IPS-NIHi11 (cell line): ENCODE measurements at regions not wholly inside any gene's neighbourhood (a gene's known extent, or its start where the extent isn't known, plus 50 kb on each side); places are given as distances from the start of the nearest gene placed in this dataset.

Source experiments
- DNase-seq: peaks from one replicate; pipeline ENCODE4 v3.0.0; 2012; ENCODE audit warnings: mixed read lengths, low spot score

DNA sequence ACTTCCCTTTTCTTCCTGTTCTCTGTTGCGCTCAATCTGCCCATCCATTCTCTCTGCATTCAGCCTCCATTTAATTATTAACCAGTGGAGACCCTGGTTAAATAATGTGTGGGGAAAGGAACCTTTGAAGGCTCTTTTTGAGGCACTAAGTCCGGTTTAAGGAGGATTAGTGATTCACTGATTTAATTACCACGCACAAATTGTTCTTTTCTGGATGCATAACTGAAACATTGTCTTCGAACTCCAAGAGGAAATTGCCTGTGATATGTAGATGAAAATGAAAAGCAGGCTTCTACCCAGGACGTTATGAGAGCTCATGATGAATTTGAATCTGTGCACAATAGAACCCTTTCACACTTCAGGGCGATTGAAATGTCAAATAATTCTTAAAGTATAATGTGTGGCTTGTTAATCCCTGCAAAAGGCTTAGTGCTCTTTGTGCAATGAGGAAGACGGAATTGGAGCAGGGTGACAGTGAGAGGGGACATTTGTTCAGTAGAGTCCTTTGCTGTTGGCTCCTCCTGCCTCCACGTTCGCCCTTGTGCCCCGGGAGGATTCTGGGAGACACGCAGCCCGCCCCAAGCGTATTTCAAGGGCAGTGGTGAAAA is 51.1 kb upstream of the ZNF236 start:
- no peak for DNase-seq

DNA sequence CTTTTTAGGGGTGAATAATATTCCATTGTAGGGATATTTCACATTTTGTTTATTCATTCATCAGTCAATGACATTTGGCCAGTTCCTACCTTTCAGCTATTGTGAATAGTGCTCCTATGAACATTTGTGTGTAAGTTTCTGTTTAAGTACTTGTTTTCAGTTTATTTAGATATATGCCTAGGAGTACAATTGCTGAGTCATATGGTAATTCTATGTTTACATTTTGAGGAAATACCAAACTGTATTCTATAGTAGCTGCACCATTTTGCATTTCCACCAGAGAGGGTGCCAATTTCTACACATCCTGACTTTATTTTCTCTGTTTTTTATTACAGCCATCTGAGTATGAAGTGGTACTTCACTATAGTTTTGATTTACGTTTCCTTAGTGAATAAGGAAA is 54.4 kb upstream of the ZNF236 start:
- no peak for DNase-seq

DNA sequence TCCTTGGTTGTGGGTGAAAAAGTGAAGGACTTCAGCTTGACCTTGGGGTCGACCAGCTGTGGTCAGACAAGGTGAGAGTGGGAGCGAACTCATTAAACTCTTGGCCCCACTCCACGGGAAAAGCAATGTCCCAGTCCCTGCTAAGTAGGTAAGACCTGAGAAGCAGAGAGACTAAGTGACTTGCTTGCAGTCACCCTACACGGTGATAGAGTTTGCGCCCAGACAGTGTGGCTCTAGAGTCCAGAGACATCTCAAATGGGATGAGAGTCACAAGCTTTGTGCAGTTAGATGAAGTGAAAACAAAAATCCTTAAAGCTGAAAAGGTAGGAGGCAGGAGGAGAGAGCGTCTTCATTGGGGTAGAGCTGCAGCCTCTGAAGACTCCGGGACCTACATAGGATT is 55.9 kb upstream of the ZNF236 start:
- DNase-seq = no peak

DNA sequence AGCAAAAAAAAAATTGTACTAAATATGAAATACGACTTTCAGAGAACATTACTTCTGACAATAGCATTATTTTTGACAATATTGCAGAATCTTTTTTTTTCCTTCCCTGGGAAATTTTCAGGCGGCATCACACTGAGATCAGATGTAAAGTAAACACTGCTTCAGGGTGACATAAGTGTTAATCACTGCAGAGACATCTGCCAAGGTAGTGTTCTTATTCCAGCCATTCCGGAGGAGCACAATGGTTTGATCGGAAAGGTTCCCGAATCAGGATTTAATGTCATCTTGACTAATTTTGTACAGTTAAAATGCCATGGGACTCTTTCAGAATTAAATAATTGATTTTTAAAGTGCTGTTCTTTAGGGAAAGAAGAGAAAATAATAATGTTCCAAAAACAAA is 56.7 kb upstream of the ZNF236 start:
- DNase-seq = no peak

DNA sequence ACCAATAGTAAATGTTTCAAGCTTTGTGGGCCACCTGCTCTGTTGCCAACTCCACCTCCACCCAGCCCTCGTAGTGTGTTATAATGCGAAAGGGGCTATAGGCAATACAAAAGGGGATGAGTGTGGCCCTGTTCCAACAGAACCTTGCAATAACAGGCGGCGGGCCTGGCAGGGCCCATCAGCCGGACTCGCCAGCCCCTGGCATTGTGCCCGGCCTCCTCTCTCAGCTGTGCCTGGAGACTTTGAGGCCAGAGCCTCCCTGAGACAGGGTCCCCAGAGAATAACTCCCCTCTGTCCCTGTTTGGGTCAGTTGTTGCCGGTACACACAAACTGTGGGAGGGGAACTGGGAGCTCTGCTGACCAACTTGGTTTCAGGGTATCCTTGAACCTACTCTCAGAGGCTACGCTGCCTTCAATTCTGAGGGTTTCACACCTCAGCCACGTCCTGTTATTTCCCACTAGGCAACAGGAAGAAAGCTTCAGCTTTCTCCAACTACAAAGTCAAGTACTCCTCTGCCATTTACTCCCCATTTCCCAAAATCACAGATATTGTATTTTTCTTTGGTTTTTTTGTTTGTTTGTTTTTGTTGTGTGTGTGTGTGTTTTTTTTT is 58.0 kb upstream of the ZNF236 start:
- DNase-seq = no peak

DNA sequence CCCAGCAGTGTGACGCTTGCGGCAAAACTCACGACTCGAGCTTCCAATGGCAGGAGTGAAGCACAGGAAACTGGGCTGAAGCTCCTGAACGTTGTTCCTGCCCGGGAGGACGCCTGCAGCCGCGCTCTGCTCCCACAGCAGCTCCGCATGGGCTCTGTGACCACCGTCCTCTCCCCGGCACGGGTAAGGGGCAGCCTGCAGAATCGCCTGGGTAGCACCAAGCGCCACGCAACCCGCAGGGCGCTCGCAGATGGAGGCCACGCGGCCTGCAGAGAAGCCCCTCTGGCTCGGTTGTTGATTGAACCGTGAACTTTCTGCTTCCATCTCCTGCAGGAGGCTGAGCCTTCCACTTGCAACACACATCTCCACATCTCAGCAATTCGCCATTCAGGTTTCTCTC is 63.3 kb upstream of the ZNF236 start:
- DNase-seq = no peak

DNA sequence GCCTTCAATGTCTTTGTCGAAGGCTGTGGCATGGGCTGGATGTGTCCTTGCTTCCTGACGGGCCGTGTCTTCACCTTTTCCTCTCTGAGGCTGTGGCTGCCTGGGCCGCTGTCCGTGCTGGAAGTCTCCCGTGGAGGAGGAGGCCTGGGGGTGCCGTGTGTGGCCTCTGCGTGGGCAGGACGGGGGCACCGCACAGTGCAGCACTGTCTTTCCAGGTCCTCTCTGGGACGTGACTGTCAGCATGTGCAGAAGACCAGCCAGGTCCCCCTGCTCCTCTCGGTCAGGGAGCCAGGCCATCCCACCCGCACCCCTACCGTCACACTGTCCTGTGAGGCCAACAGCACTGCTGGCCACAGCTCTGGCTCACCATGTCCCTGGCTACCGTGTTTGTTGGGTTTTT is 64.4 kb upstream of the ZNF236 start:
- DNase-seq = no peak

DNA sequence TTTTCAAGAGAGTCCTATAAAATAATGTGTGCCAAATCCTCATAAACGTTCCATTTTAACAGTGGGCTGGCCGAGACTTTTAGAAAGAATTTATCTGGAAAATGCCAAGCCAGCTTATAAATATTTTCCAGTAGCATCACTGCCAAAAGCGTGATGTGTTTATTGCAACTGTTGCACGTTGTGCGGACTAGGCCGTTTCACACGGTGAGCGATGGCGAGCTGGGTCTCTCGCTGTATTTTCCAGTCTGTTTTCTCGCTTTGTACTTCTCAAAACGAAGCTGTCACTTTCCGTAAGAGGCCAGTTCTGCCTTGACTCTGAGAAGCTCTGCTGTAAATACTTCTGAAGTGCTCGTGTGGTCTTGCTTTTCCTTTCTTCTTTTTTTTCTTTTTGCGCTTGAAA is 65.0 kb upstream of the ZNF236 start:
- no peak for DNase-seq

DNA sequence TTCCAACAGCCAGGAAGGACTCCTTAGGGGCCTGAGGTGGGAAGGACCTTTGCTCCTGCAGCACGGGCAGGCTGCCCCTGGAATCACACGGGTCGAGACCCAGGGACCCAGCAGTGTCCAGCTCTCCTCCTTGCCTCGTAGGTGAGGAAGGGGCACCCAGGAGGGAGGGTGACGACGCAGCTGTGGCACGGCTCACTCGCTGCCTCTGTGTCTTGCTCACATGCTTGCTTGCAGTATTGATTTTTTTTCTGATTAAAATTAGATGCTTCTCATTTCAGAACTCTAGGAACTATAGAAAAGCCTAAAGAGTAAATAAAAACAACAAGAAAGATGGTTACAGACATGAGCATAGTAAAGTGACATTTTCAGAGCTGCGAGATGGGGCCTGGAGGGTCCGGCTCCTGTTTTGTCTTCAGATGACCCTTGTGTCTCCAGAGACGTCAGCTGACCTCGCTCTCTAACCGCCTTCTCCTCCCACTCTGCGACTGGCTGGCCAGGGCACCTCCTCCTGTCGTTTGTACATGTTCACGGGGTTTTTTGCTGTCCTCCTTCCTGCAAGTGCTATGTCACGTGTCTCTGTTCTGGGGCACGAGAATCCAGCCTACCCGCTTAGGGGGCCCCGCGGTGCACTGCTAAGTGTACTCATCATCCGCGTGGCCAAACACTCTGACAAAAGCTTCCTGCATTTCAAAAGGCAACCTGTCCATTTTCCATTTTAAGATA is 65.7 kb upstream of the ZNF236 start:
- DNase-seq = no peak

DNA sequence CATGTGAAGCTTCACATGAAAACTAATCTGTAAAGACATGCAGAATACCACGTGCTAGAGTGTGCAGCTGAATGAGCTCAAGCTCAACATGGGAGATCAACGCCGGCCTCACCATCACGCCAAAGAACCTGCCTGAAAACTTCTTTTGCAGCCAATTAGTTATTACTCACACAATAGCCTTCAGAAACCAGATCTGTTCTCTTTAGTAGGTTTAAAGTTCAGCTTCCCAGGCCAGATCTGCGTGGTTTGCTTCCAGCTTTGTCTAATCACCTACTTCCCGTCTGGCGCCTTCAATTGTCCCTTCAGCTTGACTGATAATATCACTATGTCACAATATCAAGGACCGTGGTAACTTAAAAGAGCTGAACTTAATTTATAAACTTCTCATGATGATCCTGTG is 68.0 kb upstream of the ZNF236 start:
- no peak for DNase-seq

DNA sequence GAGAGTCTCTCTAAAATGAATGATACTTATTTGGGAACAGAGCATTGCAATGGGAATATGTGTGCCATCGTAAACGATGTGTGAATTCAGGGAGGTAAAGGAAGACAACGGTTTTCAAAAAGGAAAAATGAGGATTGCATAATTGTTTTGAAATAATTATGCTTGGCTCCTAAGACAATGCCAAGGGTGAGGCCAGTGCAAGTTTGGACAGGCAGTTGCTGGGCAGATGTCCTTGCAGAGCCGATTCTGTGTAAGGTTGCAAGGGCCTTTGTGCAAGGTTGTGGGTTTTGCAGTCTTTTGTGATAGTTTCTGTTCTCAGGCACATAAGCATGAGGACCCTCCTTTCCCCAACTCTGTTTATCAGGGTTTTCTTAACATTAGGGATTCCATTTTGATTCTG is 70.0 kb upstream of the ZNF236 start:
- no peak for DNase-seq

DNA sequence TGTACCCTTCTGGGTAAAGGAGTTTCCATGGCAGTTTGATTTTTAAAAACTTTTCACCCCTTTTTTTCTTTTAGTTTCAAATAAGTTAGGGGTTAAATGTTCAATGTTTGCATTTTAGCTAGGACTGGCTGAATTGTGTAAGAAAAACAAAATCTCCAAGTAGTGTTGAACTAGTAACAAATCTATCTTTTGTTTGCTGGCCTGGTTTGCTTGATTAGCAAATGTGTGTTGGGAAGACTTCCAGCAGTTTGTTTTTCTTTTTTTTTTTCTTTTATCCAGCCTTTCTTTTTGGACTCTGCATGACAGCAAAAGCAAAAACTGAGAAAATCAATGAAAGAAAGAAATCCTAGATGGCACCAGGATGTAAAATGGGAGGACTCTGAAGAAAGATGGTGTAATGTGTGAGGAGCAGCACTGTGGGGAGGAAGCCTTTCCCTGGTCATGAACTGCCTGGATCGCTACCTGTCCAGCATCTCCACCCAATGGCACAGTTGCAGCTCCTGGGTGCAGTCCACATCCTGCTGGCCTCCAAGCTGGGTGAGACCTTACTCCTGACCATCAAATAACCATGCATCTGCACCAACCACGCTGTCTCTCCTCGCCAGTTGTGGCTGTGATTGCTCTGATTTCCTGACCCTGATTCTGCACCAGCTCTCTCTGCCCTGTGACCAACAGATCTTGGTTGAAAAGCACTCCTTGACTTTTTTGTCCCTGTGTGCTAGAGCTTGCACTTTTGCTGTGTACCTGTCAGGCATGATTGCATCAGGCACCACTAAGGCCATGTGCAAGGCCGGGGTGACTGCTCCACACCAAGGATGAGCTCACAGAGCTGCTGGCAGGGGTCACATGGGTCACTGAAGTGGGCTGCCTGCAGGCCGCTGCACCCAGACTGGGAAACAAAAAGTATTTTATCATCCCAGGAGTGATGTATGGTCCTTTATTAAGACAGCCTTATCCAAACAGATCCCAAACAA is 71.2 kb upstream of the ZNF236 start:
- no peak for DNase-seq

DNA sequence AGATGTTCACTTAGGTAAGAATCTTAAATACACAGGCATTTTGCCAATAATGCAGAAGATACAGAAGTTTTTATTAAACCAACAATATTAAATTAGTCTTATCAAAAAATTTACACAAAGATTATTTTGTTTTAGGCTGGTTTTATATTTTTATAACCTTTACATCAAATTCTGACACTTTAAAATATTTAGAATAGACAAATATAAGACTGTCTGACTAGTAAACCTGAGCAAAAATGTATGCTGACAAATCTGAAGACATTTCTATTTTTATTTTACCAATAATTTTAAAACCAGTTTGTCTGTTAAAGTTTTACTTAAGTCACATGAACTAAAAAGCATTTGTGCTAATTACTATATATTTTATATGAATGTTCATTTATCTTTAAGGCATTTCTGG is 72.1 kb upstream of the ZNF236 start:
- no peak for DNase-seq

DNA sequence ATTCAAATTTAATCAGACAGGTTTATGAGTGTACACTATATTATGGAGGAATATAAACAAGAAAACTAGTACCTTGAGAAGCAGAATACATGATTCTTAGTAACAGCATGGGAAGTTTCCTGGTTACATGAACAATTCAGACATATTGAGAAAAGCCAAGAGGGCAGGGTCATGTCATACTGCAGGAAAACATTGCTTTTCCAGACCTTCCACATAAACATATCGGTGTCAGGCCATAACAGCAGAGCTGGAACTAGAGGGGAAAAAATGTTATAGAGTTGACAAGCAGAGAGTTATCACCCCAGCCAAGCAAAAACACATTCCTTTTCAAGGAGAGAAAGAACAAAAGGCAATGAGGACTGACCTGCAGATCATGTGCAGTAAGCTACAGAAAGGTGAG is 74.7 kb upstream of the ZNF236 start:
- no peak for DNase-seq

DNA sequence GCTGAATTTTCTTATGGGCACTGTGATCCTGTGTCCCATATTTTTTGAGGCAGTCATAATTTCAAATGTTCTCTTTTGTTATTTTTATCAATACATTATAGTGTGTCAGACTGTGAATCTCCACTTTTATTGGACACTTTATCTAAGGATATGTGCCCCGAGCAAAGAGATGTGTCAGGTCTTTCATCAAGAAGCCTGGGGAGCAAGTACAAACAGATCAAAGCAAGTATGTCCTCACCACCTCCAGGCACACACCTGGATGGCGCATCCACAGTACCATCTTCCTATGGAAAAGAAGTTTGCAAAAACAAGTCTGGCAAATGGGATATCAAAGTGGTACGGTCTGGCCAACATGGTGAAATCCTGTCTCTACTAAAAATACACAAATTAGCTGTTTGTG is 81.0 kb upstream of the ZNF236 start:
- DNase-seq = no peak

DNA sequence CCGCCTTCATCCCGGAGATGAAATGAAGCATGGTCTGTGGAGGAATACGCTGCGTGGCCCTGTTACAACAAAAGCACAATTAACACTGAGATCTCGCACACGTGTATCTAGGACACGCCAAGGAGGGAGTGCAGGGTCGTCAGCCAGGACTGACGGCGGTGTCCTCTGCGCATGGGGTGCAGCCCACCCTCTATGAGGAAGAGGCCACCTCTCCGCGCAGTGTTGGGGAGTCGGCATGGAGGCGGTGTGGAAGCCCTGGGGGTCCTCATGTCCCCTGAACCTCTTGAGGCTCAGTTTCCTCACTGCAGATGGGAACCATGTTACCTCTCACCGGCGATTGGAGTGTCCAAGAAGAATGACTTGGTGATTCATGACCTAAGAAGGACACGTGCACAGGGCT is 86.0 kb upstream of the ZNF236 start:
- no peak for DNase-seq

DNA sequence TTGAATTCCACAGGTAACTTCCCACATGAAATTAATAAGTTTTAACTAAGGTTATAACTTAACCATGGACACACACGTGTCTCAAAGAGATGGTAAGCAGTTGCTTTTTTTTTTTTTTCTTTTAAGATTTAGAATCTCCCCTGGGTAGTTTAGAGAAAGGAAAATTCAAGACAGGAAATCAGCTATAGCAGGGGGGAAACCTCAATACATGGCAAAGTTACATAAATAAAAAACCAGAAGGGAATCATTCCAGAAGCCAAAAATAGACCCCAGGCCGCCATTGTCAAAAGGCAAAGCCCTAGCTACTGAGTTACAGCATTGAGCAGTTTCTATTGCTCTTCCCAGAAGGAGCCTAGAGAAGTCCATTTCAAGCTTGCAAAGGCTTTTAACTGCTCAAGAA is 91.5 kb upstream of the ZNF236 start:
- no peak for DNase-seq

DNA sequence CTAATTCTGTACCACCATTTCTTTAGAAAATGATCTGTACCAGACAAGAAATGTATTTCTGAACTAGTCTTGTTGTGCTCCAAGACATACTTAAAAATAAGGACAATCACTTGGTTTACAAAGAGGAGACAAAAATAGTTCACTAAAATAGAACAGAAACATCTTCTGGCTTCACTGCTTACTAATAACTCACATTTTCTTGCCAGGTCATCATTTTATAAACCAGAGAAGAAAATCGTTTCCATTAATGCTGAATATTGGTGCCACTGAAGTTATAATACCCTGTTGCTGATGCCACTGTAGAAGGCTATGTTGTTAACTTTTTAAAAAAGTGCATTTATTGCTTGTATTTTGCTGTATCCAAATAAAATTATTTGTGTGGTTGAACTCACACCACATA is 94.8 kb upstream of the ZNF236 start:
- no peak for DNase-seq

DNA sequence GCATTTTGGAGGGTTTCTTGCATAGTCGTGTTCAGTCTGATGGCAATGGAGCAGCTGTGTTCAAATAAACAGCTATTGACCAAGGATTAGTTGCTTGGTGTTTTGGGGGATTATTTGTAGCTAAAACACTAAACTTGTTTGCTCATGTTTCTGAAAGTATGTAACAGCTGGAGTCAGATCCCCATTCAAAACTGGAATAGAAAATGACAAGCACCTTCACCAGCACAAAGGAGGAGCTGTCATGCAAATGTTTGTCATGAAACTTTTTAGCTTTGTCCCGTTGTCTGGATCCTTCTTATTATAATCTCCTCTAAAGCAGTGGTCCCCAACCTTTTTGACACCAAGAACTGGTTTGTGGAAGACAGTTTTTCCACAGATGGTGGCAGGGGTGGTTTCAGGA is 96.9 kb upstream of the ZNF236 start:
- no peak for DNase-seq

DNA sequence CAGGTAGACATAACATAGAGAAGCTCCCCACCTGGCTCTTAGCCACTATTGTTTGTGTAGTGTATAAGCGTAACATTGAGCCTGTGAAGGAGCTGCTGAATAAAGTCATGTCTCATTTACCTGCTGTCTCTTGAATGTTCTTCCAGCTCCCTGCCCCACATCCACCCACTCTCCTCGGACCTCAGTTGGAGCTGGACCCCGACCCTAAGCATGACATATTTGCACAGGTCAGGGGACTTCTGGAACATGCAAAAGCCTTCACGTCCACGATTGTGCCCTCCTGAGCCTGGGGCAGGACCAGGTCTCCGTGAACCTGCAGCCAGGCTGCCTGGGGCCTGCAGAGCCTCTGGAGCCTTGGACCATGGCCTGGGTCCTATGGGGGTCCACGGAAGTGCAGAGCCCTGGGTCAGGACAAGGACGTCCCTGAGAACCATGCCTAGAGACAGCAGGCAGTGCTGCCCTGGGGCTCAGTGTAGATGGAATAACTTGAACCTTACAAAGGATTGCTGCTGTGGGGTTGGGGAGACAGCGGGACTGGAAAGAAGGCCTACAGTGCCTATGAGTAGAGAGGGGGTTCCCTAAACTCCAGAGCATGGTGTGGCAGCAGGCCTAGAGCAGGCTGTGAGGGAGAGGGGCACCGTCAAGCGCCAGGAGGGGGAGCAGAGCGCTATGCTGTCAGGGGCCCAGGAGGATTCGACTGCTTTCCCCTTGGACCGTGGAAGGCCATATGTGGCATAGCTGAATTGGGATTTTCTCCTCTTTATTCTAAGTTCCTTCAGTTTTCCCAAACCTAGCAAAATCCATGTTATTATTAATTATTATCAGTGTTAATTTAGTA is 99.9 kb upstream of the ZNF236 start:
- DNase-seq = no peak

DNA sequence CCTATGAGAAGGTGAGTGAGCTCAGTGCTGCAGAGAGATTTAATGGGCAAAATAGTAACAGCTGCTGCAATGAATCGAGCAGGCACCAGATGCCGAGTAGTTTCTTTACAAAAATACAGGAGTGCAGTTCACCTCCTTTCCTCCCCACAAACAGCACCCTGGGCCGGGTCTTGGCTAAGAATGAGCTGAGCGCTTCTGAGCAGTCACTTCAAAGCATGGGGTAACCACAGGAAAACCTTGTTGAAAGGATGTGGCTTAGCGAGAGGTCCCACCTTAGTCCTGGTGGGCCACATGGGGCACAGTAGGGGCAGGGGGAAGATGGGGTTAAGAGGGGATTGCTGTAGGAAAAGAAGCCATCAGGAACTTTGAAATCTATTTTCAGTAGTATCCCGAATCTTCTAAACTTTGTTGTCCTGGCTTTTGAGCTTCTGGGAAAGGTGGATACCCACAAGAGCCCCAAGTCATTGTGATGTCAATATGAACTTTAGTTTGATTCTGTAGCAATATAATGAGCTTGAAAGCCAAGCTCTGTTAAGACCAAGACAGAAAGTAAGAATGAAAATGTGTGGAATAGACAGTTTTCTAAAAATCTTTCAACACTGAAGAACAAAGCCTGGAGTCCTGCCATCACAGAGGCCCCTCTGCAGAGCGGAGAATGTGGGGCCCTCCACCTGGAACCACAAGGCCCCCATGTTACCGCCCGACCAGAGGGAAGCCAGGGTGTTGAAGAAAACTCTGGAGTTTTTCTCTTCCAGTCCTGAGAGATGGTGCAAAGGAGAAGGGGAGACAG is 101.0 kb upstream of the ZNF236 start:
- DNase-seq = no peak
